SK-N-SH (cell line): ENCODE measurements at regions not wholly inside any gene's neighbourhood (a gene's known extent, or its start where the extent isn't known, plus 50 kb on each side); places are given as distances from the start of the nearest gene placed in this dataset.

Source experiments
- CTCF ChIA-PET: fragments of 300-600, 350-600 bp; formaldehyde crosslinking; extraction: SDS; loops from one replicate; lab custom pipeline; 2021; lab: Yijun Ruan, JAX
- POLR2A ChIA-PET: fragments of 350-600 bp; sonication (Branson Sonifier 250); formaldehyde crosslinking; extraction: SDS; loops from one replicate; lab custom pipeline; 2020; ENCODE audit warnings: antibody characterized with exemption, inconsistent platforms; lab: Yijun Ruan, JAX
- DNase-seq: peaks from one replicate; pipeline ENCODE4 v3.0.0; 2012
- H2AFZ ChIP-seq: fragments of 200-600 bp; sonication (generic); 2 replicates; pipeline ENCODE4 v1.8.1; 2016; ENCODE audit warnings: antibody characterized with exemption, mild to moderate bottlenecking, low read depth
- H3F3A ChIP-seq: fragments of 200-600 bp; sonication (generic); replicated peaks from 2 replicates; pipeline ENCODE3; 2016; ENCODE audit warnings: antibody characterized with exemption, mild to moderate bottlenecking; ENCODE audit not compliant: insufficient read depth
- H3K27ac ChIP-seq, 2 experiments: fragments of 200-500 bp in 1 of 2; fragments of 200-600 bp in 1 of 2; sonication (Bioruptor generic) in 1 of 2; sonication (generic), shearing (Covaris generic) in 1 of 2; 2 replicates each; pipeline versions ENCODE4 v1.5.1 to v1.6.1; 2014 to 2016; ENCODE audit warnings: low read depth in 2 of 2, inconsistent platforms in 1 of 2, low read length in 1 of 2, mild to moderate bottlenecking in 1 of 2, mixed read lengths in 1 of 2
- H3K27me3 ChIP-seq: fragments of 200-600 bp; sonication (generic), shearing (Covaris generic); 2 replicates; pipeline ENCODE4 v1.6.1; 2016; ENCODE audit warnings: mixed run types; ENCODE audit not compliant: insufficient read depth
- H3K36me3 ChIP-seq, 2 experiments: fragments of 200-500 bp in 1 of 2; fragments of 200-600 bp in 1 of 2; sonication (Bioruptor generic) in 1 of 2; sonication (generic) in 1 of 2; replicated peaks in 1 of 2; 2 replicates each; pipeline versions ENCODE3 to v1.5.1; 2014 to 2016; ENCODE audit warnings: low read length in 1 of 2, mild to moderate bottlenecking in 1 of 2; ENCODE audit not compliant: insufficient read depth in 2 of 2, control insufficient read depth in 1 of 2
- H3K4me1 ChIP-seq, 2 experiments: fragments of 200-500 bp in 1 of 2; fragments of 200-600 bp in 1 of 2; sonication (Bioruptor generic) in 1 of 2; sonication (generic), shearing (Covaris generic) in 1 of 2; 2 replicates each; pipeline versions ENCODE4 v1.5.1 to v1.6.1; 2014 to 2016; ENCODE audit warnings: low read depth in 1 of 2, low read length in 1 of 2, mixed run types in 1 of 2; ENCODE audit not compliant: insufficient read depth in 2 of 2, control insufficient read depth in 1 of 2
- H3K4me2 ChIP-seq: fragments of 200-600 bp; sonication (generic), shearing (Covaris generic); 2 replicates; pipeline ENCODE4 v1.6.1; 2017; ENCODE audit warnings: mixed run types
- H3K4me3 ChIP-seq, 2 experiments: fragments of 200-500 bp in 1 of 2; fragments of 200-600 bp in 1 of 2; sonication (Bioruptor generic) in 1 of 2; sonication (generic), shearing (Covaris generic) in 1 of 2; 2 replicates each; pipeline versions ENCODE4 v1.5.1 to v1.8.1; 2014 to 2016; ENCODE audit warnings: low read depth in 2 of 2, inconsistent platforms in 1 of 2, low read length in 1 of 2, mild to moderate bottlenecking in 1 of 2, mixed read lengths in 1 of 2, moderate library complexity in 1 of 2
- H3K79me2 ChIP-seq: fragments of 200-600 bp; sonication (generic); 2 replicates; pipeline ENCODE4 v1.8.1; 2017; ENCODE audit warnings: mild to moderate bottlenecking; ENCODE audit not compliant: insufficient read depth
- H3K9ac ChIP-seq: fragments of 200-600 bp; sonication (generic); 2 replicates; pipeline ENCODE4 v1.6.1; 2017; ENCODE audit warnings: mixed run types
- H3K9me2 ChIP-seq: fragments of 200-600 bp; sonication (generic); 2 replicates; pipeline ENCODE4 v1.6.1; 2017; ENCODE audit warnings: mixed run types
- H3K9me3 ChIP-seq: fragments of 200-600 bp; sonication (generic); 2 replicates; pipeline ENCODE4 v1.6.1; 2017; ENCODE audit warnings: mixed run types, mild to moderate bottlenecking, moderate library complexity
- H4K20me1 ChIP-seq: fragments of 200-600 bp; sonication (generic); 2 replicates; pipeline ENCODE4 v1.6.1; 2017; ENCODE audit warnings: mild to moderate bottlenecking, mixed run types; ENCODE audit not compliant: insufficient read depth
- ELF1 ChIP-seq: IDR thresholded peaks from 2 replicates; pipeline ENCODE4 v1.4.0; 2012
- EZH2phosphoT487 ChIP-seq: fragments of 200-600 bp; sonication (generic); IDR thresholded peaks from 2 replicates; pipeline ENCODE4 v1.6.1; 2017; ENCODE audit warnings: low read depth, mixed run types, mild to moderate bottlenecking, antibody characterized with exemption, moderate library complexity, borderline replicate concordance
- FOSL2 ChIP-seq: IDR thresholded peaks from 2 replicates; pipeline ENCODE4 v1.4.0; 2012; ENCODE audit warnings: low read depth, mild to moderate bottlenecking, moderate library complexity, borderline replicate concordance
- FOXJ3 ChIP-seq: sonication (generic); formaldehyde crosslinking; IDR thresholded peaks from 2 replicates; pipeline ENCODE4 v1.5.1; 2020; ENCODE audit warnings: mild to moderate bottlenecking, missing genetic modification reagents
- FOXM1 ChIP-seq: IDR thresholded peaks from 2 replicates; pipeline ENCODE4 v1.4.0; 2012; ENCODE audit warnings: low read depth, mild to moderate bottlenecking
- GATA2 ChIP-seq: sonication (generic); formaldehyde crosslinking; IDR thresholded peaks from 2 replicates; pipeline ENCODE4 v1.5.0; 2020; ENCODE audit warnings: mild to moderate bottlenecking, missing genetic modification reagents
- JUND ChIP-seq: IDR thresholded peaks from 2 replicates; pipeline ENCODE4 v1.4.0; 2012
- NFIC ChIP-seq: IDR thresholded peaks from 2 replicates; pipeline ENCODE4 v1.4.0; 2012; ENCODE audit warnings: borderline replicate concordance
- NRF1 ChIP-seq: IDR thresholded peaks from 2 replicates; pipeline ENCODE4 v1.6.1; 2012; ENCODE audit warnings: low read depth, mild to moderate bottlenecking, low read length
- PBX3 ChIP-seq: IDR thresholded peaks from 2 replicates; pipeline ENCODE4; 2012
- POLR2AphosphoS5 ChIP-seq: IDR thresholded peaks from 2 replicates; pipeline ENCODE4 v1.6.1; 2012; ENCODE audit warnings: low read depth, low read length
- RFX5 ChIP-seq: IDR thresholded peaks from 2 replicates; pipeline ENCODE4 v1.6.1; 2012; ENCODE audit warnings: mild to moderate bottlenecking, improper control_type of control experiment, low read length
- RXRA ChIP-seq: IDR thresholded peaks from 2 replicates; pipeline ENCODE4 v1.4.0; 2012; ENCODE audit warnings: low read depth, mild to moderate bottlenecking, borderline replicate concordance
- SMC3 ChIP-seq: IDR thresholded peaks from 2 replicates; pipeline ENCODE4 v1.6.1; 2012; ENCODE audit warnings: low read depth, low read length, improper control_type of control experiment
- TCF12 ChIP-seq: IDR thresholded peaks from 2 replicates; pipeline ENCODE4 v1.4.0; 2012
- YY1 ChIP-seq: IDR thresholded peaks from 2 replicates; pipeline ENCODE4 v1.4.0; 2012; ENCODE audit warnings: low read depth, mild to moderate bottlenecking
- WGBS: methylation state at CpG from one replicate; pipeline ENCODE4 v1.1.6; 2017; ENCODE audit warnings: low lambda C conversion rate; 5-methylcytosine and 5-hydroxymethylcytosine counted together
- TF ChIP-seq, protein P1 (sequence below): IDR thresholded peaks from 2 replicates; pipeline ENCODE4 v1.4.0; 2012; ENCODE audit warnings: low read depth, borderline replicate concordance

GRCh38 chr12:25810683-25811082 lies 147.8 kb upstream of the RASSF8 start (continued):
- TF ChIP-seq NRF1 = no peak

DNA sequence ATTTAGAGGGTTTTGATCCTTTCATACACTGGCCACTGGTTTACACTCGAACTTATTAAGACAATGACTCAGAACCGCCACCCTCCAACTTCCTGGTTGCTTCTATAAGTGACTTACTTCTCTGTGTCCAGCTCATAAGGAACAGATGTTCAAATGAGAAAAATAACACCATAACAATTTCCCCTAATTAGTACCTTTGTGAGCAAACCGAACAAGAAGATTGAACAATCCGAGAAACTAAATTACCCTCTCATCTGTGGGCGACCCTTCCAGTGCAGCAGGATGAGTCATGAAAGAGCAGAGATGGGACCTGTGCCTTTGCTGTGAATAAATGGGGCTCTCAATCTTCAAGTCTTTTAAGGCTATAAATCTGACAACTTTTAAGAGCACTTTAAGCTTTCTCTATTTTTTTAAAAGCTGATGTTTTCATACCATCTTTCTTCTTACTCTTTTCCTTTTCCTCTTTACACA lies 146.8 kb upstream of the RASSF8 start:
- Histone ChIP-seq H3K27ac (peak overlapping the region; percentile 44 to 45; a peak in 2 of 4 replicates), H3K9me2 (no peaks in the 10 kb centered on the region), H3K4me3 (no peak overlapping the region), H3F3A (no peaks in the 10 kb centered on the region), H3K79me2 (no peaks in the 10 kb centered on the region), H3K4me1 (no peaks in the 10 kb centered on the region; a peak in 1 of 4 replicates), H3K27me3 (no peaks in the 10 kb centered on the region), H2AFZ (no peak overlapping the region), H3K9me3 (0 out of 2 replicates have a peak, but pooled peaks cover 4% of the 10 kb centered on the region), H3K9ac (no peak overlapping the region), H3K36me3 (no peaks in the 10 kb centered on the region), H4K20me1 (no peaks in the 10 kb centered on the region)
- ChIA-PET CTCF (interaction anchor here (1.2 kb wide), 1 partner anchor 11 kb away, joined by 3 read pairs; no protein-coding TSS in a partner anchor), POLR2A (no interaction called here)
- 26% methylated on average over 5 of the region's 5 CpGs for WGBS
- DNase-seq = no peak
- no peak for TF ChIP-seq NFIC
- peak; percentile 63; the same call in 1 of the 2 replicates for TF ChIP-seq ELF1
- no peak for TF ChIP-seq RFX5
- peak; percentile 43; the same call in 1 of the 2 replicates for TF ChIP-seq FOSL2
- no peak for TF ChIP-seq FOXJ3 (CRISPR knock-in tag)
- TF ChIP-seq YY1 = no peak
- no peak for TF ChIP-seq EZH2phosphoT487
- TF ChIP-seq, protein P1, sequence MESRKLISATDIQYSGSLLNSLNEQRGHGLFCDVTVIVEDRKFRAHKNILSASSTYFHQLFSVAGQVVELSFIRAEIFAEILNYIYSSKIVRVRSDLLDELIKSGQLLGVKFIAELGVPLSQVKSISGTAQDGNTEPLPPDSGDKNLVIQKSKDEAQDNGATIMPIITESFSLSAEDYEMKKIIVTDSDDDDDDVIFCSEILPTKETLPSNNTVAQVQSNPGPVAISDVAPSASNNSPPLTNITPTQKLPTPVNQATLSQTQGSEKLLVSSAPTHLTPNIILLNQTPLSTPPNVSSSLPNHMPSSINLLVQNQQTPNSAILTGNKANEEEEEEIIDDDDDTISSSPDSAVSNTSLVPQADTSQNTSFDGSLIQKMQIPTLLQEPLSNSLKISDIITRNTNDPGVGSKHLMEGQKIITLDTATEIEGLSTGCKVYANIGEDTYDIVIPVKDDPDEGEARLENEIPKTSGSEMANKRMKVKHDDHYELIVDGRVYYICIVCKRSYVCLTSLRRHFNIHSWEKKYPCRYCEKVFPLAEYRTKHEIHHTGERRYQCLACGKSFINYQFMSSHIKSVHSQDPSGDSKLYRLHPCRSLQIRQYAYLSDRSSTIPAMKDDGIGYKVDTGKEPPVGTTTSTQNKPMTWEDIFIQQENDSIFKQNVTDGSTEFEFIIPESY = no peak
- no peak for TF ChIP-seq RXRA
- TF ChIP-seq TCF12 = peak; percentile 34; the same call in 1 of the 2 replicates
- TF ChIP-seq SMC3 = no peak
- peak; percentile 54 for TF ChIP-seq PBX3
- TF ChIP-seq JUND = peak; percentile 41; the same call in 1 of the 2 replicates
- TF ChIP-seq, all 33 proteins: peak for 5
- peak overlapping the region; percentile 16; the same call in 1 of the 2 replicates for H3K4me2 ChIP-seq

- Histone ChIP-seq H2AFZ (no peak overlapping the region), H3F3A (no peaks in the 10 kb centered on the region), H3K27ac (peak overlapping the region; percentile 9 to 45; a peak in 2 of 4 replicates), H3K9me2 (no peaks in the 10 kb centered on the region), H3K27me3 (no peaks in the 10 kb centered on the region), H4K20me1 (no peaks in the 10 kb centered on the region), H3K4me3 (no peak overlapping the region), H3K9ac (no peak overlapping the region), H3K9me3 (0 out of 2 replicates have a peak, but pooled peaks cover 4% of the 10 kb centered on the region), H3K4me1 (no peaks in the 10 kb centered on the region; a peak in 1 of 4 replicates), H3K79me2 (no peaks in the 10 kb centered on the region), H3K36me3 (no peaks in the 10 kb centered on the region), H3K4me2 (no peak overlapping the region)
- WGBS = 86% methylated on average over 4 of the region's 4 CpGs
- POLR2A ChIA-PET = no interaction called here
- TF ChIP-seq RFX5 (no peak), FOXM1 (no peak), GATA2 (CRISPR knock-in tag) (no peak), POLR2AphosphoS5 (no peak)
- CTCF ChIA-PET = interaction anchor here (0.7 to 1.2 kb wide), 2 partner anchors 10 to 12 kb away, joined by 3 read pairs; no protein-coding TSS in a partner anchor
- DNase-seq = no peak
Measured at GRCh38 chr12:25812295-25812694, 146.2 kb upstream of the RASSF8 start.
